ENCODE measurements at regions not wholly inside any gene's neighbourhood (a gene's known extent, or its start where the extent isn't known, plus 50 kb on each side); places are given as distances from the start of the nearest gene placed in this dataset.

- TF ChIP-seq CTCF (IDR thresholded peaks at IDR 0.05) (no peak), POLR2AphosphoS5 (IDR thresholded peaks at IDR 0.05) (no peak)
Observed at GRCh38 chr2:7567646-7568045, 650.4 kb downstream of the RNF144A start.
